GM12892 (cell line): ENCODE measurements at regions not wholly inside any gene's neighbourhood (a gene's known extent, or its start where the extent isn't known, plus 50 kb on each side); places are given as distances from the start of the nearest gene placed in this dataset.

Experiments
- DNase-seq: peaks from one replicate; pipeline ENCODE4 v3.0.0; 2011; ENCODE audit not compliant: insufficient read length
- FAIRE-seq: peaks from 2 replicates; lab custom pipeline; 2011; peaks lifted over from hg19 to GRCh38; lab: Jason Lieb, UNC
- POLR2A ChIP-seq: IDR thresholded peaks from 2 replicates; pipeline ENCODE4 v1.6.1; 2011; ENCODE audit warnings: low read depth, low read length, control low read depth
- POLR2AphosphoS5 ChIP-seq: IDR thresholded peaks from 2 replicates; pipeline ENCODE4 v1.6.1; 2011; ENCODE audit warnings: low read depth, low read length, control low read depth
- TAF1 ChIP-seq: IDR thresholded peaks from 2 replicates; pipeline ENCODE4 v1.6.1; 2011; ENCODE audit warnings: low read depth, mild to moderate bottlenecking, control low read depth, low read length, borderline replicate concordance

- no peak for FAIRE-seq
- TF ChIP-seq POLR2AphosphoS5, result no peak
Measured at GRCh38 chr11:134640536-134640935, 228.5 kb upstream of the B3GAT1 start.

GRCh38 chr11:134639586-134640330 is 227.7 kb upstream of the B3GAT1 start:
- TF ChIP-seq POLR2AphosphoS5, result no peak
- TF ChIP-seq TAF1, result no peak
- no peak for TF ChIP-seq POLR2A
- FAIRE-seq (no peak), DNase-seq (no peak)

More at GRCh38 chr11:134640536-134640935, 228.5 kb upstream of the B3GAT1 start:
- no peak for DNase-seq

GRCh38 chr11:134638796-134639430 is 226.9 kb upstream of the B3GAT1 start:
- TF ChIP-seq POLR2A (no peak), TAF1 (no peak), POLR2AphosphoS5 (no peak)
- FAIRE-seq, result no peak
- DNase-seq, result no peak

GRCh38 chr11:134637091-134638015 is 225.3 kb upstream of the B3GAT1 start:
- FAIRE-seq, result no peak
- DNase-seq, result no peak
- no peak for TF ChIP-seq TAF1
- no peak for TF ChIP-seq POLR2AphosphoS5
- no peak for TF ChIP-seq POLR2A

DNA sequence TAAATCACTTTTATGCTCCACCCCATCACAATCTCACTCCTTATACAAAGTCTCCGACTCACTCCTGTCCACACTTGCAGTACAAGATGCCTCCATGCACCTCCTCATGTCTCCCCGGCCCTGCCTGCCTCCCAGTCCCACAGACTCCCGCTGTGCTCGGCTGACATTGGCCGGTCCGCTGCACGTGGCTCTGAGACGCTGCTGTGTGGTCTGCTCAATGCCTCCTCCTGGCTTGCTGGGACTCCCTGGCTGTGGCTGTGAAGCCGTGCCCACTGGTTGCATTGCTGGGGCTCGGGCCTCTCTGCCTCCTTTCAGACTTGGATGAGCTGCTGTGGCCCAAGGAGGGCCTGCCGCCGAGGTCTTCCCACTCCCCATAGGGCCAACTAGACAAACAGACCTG is 224.0 kb upstream of the B3GAT1 start:
- TF ChIP-seq POLR2AphosphoS5, result no peak
- TF ChIP-seq TAF1, result no peak
- FAIRE-seq (no peak), DNase-seq (no peak)

GRCh38 chr11:134634897-134635831 is 223.1 kb upstream of the B3GAT1 start:
- FAIRE-seq, result no peak
- no peak for TF ChIP-seq POLR2A
- TF ChIP-seq POLR2AphosphoS5, result no peak
- DNase-seq, result no peak

DNA sequence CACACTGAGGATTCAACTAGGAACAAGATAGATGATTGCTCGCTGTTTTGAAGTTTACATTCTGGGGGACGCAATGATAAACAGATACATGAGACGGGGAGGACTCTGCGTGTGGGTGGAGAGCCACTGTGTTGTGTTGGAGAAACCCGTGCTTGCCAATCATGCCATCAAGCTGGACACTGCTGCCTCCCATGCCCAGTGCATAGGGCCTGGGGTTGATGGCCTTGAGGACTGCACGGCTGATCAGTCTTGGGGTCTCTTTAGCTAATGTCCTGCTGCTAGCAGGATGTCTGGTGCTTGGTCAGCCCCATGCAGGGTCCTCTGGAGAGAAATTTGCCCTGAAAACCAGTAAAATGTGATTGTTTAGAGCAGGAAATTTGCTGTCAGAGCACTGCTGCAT is 221.2 kb upstream of the B3GAT1 start:
- TF ChIP-seq POLR2A (no peak), POLR2AphosphoS5 (no peak), TAF1 (no peak)
- FAIRE-seq, result no peak
- DNase-seq, result no peak

GRCh38 chr11:134632347-134633119 is 220.5 kb upstream of the B3GAT1 start:
- DNase-seq (no peak), FAIRE-seq (no peak)
- TF ChIP-seq POLR2AphosphoS5, result no peak
- no peak for TF ChIP-seq POLR2A
- TF ChIP-seq TAF1, result no peak

DNA sequence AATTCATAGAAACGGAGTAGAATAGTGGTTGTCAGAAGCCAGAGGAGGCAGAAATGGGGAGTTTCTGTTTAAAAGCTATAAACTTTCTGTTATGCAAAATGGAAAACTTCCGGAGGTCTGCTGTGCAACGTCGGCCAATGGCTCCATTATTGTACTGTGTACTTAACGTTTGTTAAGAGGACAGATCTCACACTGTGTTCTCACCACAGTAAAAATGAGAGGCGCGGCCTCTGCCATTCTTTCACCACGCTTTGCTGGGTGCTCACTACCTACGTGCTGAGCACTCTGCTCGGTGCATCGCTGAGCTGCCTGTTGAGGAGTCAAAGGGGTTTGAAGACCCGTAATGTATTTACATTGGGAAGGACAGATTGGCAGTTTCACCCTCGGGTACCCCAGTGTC is 218.8 kb upstream of the B3GAT1 start:
- no peak for TF ChIP-seq TAF1
- no peak for TF ChIP-seq POLR2AphosphoS5

DNA sequence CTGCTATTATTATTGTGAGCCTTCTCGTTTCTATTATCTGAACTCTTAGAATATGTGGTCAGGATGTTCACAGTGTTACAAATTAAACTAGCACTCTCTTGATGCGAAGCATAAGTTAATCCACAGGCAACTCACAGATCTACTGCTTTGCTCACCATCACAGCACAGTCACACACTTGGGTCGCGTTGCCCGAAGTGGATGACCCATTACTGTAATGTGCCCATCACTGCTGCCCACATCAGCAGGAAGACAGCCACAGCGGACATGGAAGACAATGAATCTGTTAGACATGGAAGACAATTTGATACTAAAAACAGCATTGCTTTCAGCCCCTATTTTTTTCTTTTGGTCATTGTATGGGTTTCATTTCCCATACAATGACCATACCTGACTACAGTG is 216.4 kb upstream of the B3GAT1 start:
- FAIRE-seq (no peak), DNase-seq (no peak)
- TF ChIP-seq TAF1 (no peak), POLR2AphosphoS5 (no peak), POLR2A (no peak)

More for the DNA sequence above, 218.8 kb upstream of the B3GAT1 start:
- no peak for FAIRE-seq
- no peak for DNase-seq

- DNase-seq, result no peak
- no peak for FAIRE-seq
- TF ChIP-seq TAF1 (no peak), POLR2AphosphoS5 (no peak), POLR2A (no peak)
Measured at GRCh38 chr11:134626032-134626431, 214.0 kb upstream of the B3GAT1 start.
